Stromal cell of bone marrow (primary cell): ENCODE measurements at regions not wholly inside any gene's neighbourhood (a gene's known extent, or its start where the extent isn't known, plus 50 kb on each side); places are given as distances from the start of the nearest gene placed in this dataset.
"Not testable (repeated sequence)": the region's sequence is repeated elsewhere in the genome, so short reads cannot be mapped to it uniquely, and the experiment has no call there.

Source experiments
- DNase-seq: peaks from one replicate; pipeline ENCODE4 v3.0.0-alpha.2; 2012; ENCODE audit warnings: low read depth

DNA sequence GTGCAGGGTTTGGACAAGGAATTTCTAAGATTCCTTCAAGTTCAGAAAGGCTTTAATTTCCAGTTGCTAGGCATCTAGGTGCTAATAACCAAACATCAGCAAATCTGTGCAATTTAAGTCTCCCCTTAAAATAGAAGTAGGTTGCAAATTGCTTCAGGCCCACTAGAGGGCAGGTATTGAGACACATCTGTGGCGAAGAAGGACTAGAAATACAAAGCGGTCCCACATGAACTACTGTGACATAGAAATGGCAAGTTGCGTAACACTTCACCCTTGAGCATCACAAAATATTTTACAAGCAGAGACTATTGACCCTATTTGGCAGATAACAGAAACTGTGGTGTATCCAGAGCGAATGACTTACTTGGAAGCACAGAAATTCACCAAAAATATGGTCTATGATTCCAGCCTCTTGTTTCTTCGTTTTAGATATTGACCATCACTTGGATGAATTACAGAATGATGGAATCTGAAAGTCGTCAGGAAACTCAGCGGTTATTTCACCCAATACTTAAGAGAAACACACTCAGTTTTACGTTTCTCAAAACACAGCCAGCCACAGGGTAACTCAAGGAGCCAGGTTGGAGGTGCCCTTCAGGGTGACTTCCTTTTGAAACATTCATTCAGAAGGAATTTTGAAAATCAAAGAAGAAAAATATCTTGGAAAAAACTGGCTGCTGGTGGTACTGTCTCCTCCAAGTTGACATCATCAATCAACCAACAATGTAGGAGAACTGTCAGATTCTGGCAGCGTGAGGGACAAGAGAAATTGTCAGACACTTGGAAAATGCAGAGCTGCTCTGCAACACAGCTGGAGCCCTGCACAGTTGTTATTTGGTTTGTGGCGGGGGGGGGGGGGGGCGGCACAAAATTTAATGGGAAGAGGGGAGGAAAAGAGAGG is 256.3 kb upstream of the MINDY3 start:
- DNase-seq = no peak

DNA sequence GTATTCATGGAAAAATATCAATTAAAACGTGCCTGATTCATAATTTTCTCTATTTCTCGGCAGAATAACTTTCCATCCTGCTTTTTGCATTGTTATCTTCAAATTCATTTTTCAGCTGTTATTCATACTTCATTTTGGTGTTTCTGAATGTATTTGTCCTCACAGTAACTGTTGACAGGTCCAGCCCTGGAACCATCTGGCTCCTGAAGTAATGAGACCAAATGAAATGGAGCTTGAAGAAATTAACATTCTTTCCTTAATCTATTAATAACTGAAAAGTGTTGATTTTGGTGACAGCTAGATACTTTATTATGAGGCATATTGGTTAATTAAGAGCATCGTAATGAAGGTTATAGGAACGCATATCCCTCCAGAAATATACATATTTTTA is 257.0 kb upstream of the MINDY3 start:
- no peak for DNase-seq

DNA sequence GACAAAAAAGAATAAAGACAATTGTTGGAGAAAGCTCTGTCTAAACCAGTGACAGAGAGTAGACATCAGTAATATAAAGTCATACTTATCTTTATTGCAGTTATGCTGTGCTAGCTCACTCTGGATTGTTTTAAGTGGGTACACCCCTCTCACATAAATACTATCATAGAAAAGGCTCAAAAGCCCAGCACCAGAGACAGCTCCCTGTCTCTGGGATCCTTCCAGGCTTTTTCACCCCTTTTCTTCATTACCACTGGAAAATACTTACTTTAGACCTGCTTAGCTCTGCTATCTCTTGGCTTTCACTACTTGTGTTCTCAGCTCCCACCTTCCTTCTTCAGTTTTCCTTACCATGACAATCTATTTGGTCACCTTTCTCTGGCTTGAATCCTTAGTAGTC is 259.1 kb upstream of the MINDY3 start:
- no peak for DNase-seq

DNA sequence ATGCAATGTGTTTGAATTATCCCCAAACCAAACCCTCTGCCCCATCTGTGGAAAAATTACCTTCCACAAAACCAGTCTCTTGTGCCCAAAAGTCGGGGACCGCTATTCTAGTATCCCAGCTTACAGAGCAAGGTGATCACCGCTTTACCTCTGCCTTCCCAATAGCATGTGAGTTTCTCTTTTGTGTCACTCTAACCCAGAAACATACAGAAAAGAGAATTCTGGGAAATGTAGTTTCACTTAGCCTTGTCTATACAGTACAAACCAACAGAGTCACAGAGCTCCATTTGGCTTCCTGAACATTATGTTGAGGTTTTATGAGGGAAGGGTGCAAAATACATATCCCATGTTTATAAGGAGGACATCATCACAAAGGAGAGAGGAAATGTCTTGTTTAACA is 260.3 kb upstream of the MINDY3 start:
- no peak for DNase-seq

DNA sequence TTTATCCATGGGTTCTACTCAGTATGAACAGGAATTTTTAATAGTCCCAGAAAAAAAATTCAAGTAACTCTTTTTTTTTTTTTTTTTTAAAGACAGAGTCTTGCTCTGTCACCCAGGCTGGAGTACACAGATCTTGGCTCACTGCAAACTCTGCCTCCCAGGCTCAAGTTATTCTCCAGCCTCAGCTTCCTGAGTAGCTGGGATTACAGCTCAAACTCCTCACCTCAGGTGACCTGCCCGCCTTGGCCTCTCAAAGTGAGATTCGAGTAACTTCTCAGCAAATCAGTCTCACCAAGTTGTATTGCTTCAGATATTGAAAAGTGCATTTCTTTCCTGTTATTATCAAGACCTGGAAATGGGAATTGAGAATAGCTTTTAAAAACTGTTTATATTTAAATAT is 281.2 kb upstream of the MINDY3 start:
- no peak for DNase-seq

DNA sequence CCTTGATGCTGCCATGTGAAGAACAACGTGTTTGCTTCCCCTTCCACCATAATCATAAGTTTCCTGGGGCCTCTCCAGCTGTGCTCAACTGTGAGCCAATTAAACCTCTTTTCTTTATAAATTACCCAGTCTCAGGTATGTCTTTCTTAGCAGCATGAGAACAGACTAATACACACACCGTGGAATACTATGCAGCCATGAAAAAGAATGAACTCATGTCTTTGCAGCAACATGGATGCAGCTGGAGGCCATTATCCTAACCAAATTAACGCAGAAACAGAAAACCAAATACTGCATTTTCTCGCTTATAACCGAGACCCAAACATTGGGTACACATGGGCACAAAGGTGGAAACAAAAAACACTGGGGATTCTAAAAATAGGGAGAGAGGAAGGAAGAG is 286.7 kb upstream of the MINDY3 start:
- no peak for DNase-seq

DNA sequence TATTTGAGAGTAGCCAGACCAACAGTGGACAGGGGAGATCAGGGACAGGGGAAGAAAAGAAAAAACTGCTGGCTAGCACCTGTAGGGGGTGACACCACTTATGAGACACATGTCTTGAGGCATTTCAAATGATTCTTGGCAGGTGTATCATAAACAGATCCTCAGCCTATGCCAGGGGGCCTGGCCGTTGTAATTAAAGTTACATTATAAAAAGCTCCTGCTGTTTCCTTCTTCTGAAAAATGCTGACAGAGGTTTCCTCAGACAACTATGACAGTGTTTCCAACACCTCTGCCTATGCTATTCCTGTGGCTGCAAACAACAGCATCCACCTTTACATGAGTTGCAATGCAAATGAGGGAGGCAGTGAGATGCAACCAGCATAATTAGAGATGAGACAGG is 281.0 kb upstream of the PTER start:
- no peak for DNase-seq

DNA sequence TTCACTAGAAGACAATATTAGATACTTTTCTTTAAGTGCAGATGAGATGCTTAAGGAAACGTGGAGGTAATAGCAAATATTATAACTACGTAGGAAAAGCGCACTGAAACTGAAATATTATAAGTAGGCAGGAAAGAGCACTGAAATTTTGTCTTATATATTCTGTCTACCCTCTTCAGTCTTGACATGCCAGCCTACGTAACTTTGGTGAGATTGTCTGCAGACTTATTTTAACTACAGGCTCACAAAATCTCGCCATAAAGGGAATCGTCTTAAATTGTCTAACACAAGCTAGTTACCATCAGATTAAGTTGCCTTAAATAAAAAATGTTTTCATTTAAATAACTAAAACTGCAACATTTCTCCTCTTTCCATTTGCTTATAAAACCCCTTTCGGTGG is 280.1 kb upstream of the PTER start:
- no peak for DNase-seq

DNA sequence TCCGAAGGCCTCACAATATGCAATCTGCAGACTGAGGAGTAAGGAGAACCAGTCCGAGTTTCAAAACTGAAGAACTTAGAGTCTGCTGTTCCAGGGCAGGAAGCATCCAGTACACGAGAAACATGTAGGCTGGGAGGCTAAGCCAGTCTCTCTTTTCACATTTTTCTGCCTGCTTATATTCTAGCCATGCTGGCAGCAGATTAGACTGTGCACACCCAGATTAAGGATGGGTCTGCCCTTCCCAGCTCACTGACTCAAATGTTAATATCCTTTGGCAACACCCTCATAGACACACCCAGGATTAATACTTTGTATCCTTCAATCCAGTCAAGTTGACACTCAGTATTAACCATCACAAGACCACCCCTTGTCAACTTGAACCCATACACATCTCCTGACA is 271.7 kb upstream of the PTER start:
- not testable (repeated sequence) for DNase-seq

DNA sequence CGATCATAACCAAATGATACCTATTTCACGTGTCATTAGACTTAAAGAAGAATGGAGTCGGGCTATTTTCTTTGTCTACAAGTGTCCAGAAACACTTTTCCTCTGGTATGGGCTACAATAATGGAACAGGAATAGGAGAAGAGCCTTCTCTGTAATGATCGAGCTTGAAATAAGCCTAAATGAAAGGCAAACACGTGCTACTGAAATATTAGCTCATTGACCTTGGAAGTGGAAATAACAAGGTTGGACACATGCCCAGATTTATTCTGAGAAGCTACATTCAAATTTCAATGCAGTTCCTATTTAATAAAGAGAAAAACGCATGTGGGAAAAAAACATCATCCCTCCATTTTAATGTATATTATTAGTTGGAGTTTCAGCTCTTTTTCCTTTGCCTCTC is 254.7 kb upstream of the PTER start:
- DNase-seq = no peak

DNA sequence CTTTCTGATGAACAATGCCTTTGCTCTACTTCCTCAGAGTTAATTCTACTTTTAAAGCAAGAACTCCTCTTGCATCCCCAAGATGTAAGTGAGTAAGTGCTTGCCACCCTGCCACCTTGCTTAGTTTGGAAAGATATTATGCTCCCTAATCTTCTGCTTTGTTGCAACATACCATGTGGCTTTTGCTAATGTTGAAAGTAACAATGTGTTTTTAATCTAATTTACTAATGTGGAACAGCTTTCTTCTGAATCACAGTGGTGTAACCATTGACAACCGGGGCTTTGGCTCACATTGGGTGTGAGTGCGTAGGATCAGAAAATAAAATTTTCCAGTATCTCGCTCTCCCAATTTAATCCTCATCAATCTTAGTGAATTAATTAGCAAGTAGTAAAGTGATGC is 254.1 kb upstream of the PTER start:
- DNase-seq = no peak

DNA sequence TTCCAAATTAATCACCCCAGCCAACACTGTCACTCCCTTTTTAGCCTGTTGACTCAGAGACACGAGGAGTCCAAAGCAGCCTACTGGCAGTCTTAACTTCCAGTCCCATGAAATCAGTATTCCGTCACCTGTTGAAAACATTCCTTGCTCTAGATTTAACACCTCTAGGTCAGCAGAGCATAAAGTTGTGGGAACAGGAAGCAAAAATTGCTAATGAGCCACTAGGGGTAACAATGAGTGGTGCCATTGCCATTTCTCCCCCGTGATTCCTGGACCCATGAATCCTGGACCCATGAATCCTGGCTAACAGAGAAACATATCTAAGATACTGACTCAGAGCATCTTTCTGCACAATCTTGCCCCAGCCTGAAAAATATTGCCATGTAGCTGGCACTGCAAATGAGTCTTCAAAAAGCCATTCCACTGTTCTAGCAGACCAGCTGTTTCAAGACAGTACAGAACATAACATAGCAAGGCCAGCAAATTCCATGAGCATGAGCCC is 252.7 kb upstream of the PTER start:
- no peak for DNase-seq

DNA sequence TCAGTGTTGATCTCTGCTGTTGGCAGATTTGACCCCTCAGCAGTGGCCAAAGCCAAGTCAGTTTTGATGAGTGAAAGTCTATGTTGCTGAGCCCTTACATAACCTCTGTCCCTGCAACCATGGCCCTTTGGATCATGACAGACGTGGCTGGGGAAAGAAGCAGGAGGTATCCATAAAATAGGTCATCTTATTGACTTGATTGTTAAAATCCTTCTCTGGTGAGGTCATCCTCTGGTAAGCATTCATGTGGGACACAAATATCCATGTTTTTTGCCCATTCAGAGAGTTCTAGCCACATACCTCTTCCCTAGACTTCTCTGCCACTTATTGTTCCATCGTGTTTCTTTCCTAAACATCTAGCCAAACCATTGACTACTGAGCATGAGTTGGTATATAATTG is 251.9 kb upstream of the PTER start:
- no peak for DNase-seq

DNA sequence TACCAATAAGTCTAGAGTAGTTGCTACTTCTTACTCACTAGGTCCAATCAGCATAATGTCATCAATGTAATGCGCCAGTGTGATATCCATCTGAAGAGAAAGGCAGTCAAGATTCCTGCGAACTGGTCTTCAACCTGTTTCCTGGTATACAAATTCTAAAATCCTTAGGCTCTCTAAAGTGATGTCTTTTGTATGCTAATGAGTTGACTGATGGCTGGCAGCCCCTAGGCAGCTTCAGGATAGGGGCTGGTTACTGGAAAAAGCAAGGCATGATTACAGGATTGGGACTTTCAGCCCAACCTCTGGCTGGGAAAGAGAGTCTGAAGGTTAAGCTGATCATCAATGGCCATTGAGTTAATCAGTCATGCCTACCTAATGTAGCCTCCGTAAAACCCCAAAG is 250.2 kb upstream of the PTER start:
- no peak for DNase-seq

DNA sequence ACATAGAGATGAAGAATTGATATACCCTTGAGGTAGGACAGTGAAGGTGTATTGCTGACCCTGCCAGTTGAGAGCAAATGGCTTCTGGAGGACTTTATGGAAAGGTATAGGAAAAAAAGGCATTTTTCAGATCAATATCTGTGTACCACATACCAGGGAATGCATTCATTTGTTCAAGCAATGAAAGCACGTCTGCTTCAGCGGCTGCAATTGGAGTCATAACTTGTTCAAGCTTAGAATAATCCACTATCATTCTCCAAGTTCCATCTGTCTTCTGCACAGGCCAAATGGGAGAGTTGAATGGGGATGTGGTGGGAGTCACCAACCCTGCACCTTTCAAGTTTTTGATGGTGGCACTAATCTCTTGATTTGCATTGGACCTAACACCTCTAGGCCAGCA is 249.6 kb upstream of the PTER start:
- DNase-seq = no peak

DNA sequence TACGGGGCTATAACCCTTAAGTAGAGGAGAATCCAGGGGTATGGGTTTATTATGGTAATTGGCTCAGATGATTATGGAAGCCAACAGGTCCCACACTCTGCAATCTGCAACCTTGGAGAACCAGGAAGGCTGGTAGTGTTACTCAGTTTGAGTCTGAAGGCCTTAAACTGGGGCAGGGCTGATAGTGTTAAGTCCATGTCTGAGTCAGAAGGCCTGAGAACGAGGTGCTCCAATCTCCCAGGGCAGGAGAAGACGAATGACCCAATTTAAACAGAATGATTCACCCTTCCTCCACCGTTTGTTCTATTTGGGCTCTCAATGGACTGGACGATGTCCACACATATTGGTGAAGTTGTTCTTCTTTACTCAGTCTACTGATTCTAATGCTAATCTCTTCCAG is 244.5 kb upstream of the PTER start:
- no peak for DNase-seq

DNA sequence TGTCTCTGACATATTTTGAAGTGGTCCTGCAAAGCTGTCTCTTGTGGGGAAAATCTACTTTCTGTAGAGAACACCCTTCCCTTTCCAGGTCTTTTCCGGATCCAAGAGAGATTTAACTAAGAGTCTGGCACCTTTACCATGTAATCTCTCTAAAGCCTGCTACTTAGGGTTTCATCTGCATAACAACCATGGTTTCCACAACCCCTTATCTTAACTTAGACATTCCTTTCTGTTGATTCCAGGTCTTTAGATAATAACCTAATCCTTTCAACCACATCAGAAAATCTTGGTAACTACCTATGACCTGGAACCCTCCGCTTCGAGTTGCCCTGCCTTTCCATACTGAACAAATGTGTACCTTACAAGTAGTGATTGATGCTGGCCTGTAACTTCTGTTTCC is 243.6 kb upstream of the PTER start:
- no peak for DNase-seq

DNA sequence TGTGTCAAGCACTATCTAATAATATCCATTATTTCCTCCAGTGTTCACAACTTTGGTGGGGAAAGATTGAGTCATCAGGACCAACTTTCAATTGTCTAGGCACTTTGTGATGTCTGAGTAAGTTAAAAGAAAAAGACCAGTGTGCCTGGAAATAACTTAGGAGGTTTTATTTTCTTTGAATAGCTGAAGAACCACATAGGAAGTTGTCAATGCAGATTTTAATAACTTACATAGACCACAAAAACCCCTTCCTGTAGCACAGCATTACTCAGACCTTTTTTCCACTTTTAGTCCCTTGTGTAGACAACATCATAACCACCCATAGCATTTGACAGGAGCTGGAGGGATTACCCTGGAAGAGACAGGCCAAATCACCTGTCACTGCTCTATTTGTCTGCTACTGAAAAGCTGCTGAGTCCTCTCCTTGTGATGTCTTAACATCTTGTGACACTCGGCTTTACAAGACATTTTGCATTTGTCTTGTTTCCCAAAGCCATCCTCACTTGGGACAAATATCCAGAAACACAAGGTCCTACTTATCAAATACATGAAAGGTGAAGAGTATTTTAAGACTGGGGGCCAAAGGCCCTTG is 241.5 kb upstream of the PTER start:
- DNase-seq = no peak

DNA sequence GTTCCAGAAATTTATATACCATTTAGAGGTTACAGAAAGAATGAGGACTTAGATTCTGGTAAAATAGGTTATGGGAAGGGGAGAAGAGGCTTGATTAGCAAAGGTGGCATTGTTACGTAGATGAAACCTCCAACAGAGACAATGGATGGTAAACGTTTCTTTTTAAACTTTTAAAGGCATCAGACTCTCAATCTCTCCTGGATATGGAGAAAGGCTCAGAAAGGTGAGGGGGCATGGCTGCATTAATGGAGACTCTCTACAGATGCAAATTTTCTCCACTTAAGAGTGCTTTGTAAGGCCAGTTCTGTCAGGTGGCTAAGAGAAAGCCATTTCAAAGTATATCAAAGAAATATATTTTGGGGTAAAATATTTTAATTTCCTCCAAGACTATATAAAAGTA is 240.9 kb upstream of the PTER start:
- no peak for DNase-seq

DNA sequence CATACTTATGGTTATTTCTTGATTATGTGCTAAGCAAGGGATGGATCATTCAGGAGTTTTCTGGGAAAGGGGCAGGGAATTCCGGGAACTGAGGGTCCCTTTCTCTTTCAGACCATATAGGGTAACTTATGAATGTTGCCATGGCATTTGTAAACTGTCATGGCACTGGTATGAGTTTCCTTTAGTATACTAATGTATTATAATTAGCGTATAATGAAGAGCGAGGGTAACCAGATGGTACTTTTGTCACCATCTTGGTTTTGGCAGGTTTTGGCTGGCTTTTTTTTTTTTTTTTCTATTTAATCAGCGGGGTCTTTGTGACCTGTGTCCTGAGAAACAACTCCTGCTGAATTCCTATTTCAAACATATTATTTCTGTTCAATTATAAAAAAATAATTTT is 237.6 kb upstream of the PTER start:
- no peak for DNase-seq

DNA sequence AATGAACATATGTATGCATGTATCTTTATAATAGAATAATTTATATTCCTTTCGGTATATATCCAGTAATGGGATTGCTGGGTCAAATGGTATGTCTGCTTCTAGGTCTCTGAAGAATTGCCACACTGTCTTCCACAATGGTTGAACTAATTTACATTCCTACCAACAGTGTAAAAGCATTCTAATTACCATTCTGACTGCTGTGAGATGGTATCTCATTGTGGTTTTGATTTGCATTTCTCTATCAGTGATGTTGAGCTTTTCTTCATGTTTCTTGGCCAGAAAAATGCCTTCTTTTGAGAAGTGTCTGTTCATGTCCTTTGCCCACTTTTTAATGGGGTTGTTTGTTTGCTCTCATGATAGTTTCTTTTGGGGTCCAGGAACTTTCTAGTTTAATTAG is 213.2 kb upstream of the PTER start:
- DNase-seq = not testable (repeated sequence)

DNA sequence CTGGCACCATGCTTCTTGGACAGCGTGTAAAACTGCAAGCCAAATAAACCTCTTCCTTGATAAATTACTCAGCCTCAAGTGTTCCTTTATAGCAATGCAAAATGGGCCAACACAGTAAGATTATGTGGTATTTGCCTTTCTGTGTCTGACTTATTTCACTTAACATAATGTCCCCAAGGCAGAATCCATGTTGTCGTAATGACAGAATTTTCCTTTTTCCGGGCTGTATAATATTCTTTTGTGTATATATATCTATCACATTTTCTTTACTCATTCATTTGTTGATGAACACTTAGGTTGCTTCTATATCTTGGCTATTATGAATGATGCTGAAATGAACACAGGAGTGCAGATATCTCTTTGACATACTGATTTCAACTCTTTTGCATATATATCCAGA is 209.1 kb upstream of the PTER start:
- no peak for DNase-seq

DNA sequence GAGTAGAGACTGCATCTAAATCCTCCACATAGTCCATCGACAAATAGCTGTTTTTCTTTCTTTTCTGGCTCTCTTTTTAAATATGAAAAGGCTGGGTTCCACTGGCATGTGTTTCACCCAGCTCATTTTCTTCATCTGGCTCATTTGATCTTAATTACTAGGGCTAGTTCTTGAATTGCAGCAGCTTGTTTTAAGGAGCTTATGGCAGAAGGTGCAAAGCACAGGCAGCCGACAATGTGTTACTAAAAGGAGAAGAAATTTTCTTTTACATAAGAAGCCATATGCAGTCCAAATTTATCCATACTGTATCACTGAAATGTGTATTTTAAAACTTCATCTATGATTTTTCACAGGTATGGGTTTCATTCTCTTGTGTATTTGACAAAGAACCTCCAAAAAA is 205.6 kb upstream of the PTER start:
- DNase-seq = no peak
